ENCODE measurements at regions not wholly inside any gene's neighbourhood (a gene's known extent, or its start where the extent isn't known, plus 50 kb on each side); places are given as distances from the start of the nearest gene placed in this dataset.
"Not testable (repeated sequence)": the region's sequence is repeated elsewhere in the genome, so short reads cannot be mapped to it uniquely, and the experiment has no call there.

DNA sequence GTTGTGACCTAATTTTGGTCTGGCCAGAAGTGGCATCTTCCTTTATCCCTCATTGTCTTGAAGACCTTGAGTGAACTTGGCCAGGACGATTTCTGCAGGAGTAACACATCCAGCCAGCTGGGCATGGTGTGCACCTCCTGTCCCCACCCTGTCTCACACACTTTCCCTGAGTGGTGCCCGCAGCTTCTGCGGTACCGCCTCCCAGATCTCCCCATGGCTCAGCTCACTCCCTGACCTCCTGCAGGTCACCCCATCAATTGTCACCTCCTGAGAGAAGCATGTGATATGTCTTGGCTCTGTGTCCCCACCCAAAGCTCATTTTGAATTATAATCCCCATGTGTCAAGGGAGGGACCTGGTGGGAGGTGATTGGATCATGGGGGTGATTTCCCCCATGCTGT, 50.2 kb upstream of the TP53I11 start:
- no peak for DNase-seq

DNA sequence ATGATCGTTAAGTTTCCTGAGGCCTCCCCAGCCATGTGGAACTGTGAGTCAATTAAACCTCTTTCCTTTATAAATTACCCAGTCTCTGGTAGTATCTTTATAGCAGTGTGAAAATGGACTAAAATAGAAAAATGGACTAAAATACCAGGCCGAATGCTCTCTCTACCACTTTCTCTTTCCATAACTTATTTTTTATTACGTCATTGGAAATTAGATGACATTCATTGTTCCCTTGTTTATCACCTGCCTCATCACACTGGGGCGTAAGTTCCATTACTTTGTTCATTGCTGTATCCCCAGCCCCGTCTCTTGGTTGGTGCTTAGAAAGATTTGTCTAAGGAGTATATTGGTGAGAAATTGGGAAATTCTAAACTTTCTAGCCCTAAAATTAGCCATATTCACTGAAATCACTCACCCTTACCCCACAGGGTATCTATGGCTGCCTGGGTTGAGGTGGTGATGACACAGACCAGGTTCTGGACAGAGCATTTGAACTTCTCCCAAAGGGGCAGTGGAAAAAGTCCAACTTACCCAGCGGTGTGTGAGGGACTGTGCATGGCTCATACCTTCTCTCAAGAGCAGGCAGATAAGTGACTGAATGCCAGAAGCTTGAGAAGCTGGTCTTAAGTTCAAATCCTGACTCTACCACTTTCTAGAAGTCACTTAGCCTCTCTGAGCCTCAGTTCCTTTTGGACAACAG, 50.9 kb upstream of the TP53I11 start:
- no peak for DNase-seq

DNA sequence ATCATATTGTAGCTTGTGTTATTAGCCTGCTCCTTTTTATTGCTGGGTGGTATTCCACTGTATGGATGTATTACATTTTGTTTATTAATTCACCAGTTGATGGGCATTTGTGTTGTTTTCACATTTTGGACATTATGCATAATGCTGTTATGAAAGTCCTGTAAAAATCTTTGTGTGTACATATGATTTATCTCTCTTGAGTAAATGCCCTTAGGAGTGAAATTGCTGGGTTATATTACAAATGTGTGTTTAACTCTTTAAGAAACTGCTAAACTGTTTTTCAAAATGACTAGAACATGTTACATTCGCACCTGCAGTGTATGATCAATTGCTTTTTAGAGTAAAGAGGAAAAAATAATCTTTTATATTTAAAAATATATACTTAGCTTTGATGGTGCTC, 54.4 kb upstream of the TP53I11 start:
- DNase-seq = no peak

DNA sequence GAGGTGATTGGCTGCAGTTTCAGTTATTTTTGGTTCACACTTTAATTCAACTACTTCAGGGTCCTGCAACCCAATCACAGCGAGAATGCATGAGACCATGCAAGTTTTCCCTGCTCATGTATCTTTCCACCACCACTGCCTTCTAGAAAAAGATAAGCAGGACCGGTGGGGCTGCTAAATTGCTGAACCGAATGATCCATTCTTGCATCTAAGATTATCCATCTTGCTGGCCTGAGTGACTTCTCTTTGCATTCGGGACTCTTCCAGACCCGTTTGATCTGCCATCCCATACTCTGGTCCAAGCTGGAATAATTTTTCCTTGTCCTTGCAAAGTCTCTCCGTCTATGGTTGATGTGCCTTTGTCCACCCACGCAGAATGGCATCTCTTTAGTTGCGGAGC, 56.3 kb upstream of the TP53I11 start:
- no peak for DNase-seq

DNA sequence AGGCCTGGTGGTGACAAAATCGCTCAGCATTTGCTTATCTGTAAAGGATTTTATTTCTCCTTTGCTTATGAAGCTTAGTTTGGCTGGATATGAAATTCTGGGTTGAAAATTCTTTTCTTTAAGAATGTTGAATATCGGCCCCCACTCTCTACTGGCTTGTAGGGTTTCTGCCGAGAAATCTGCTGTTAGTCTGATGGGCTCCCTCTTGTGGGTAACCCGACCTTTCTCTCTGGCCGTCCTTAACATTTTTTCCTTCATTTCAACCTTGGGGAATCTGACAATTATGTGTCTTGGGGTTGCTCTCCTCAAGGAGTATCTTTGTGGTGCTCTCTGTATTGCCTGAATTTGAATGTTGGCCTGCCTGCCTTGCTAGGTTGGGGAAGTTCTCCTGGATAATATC, 65.3 kb upstream of the TP53I11 start:
- not testable (repeated sequence) for DNase-seq

DNA sequence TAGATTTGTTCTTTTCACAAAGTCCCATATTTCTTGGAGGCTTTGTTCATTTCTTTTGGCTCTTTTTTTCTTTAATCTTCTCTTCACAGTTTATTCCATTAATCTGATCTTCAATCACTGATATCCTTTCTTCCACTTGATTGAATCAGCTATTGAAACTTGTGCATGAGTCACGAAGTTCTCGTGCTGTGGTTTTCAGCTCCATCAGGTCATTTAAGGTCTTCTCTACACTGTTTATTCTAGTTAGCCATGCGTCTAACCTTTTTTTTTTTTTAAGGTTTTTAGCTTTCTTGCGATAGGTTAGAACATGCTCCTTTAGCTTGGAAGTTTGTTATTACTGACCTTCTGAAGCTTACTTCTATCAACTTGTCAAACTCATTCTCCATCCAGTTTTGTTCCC, 65.8 kb upstream of the TP53I11 start:
- DNase-seq = not testable (repeated sequence)

DNA sequence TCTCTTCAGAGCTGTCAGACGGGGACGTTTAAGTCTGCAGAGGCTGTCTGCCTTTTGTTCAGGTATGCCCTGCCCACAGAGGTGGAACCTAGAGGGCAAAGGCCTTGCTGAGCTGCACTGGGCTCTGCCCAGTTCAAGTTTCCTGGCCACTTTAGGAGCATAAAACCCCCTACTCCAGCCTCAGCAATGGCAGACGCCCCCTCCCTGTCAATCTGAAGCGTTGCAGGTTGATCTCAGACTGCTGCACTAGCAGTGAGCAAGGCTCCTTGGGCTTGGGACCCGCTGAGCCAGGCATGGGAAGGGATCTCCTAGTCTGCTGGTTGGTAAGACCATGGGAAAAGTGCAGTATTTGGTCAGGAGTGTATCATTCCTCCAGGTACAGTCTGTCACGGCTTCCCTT, 66.6 kb upstream of the TP53I11 start:
- DNase-seq = no peak

DNA sequence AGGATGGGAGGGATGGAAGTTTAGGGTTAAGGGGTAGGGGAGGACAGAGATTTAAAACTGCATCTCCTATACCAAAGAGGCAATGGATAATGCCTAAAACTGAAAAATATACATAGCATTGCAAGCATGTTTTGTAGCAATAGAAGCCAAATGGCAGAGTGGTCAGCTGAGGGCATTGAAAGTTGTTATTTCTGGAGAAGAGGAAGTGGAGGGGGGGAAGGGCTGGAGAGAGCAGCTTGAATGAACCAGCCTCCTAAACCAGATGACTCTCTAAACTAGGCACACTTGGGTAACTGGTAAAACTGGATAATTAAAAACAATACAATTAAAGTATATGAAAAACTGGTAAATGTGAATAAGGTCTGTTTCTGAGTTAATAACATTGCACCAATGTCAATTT, 70.3 kb upstream of the TP53I11 start:
- DNase-seq = no peak

DNA sequence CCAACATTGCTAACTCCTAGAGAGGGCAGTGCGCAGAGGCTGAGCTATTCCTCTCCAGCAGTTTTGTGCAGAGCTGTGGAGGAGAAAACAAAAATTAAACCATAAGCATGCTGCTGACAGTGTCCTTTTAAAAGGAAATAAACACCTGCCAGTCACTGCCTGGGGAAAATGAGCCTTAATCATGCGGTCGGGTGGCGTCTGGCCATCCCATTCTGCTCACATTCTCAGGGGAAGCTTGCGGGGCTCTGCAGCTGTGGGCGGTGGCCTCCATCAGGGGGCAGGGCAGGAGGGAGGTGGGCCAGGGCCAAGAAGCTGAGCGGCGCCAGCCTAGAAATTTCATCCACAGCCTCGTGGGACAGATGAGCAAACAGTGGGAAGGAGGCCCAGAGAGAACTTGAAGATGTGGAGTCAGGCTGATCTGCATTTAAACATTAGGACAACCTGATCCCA, 71.0 kb upstream of the TP53I11 start:
- DNase-seq = no peak

DNA sequence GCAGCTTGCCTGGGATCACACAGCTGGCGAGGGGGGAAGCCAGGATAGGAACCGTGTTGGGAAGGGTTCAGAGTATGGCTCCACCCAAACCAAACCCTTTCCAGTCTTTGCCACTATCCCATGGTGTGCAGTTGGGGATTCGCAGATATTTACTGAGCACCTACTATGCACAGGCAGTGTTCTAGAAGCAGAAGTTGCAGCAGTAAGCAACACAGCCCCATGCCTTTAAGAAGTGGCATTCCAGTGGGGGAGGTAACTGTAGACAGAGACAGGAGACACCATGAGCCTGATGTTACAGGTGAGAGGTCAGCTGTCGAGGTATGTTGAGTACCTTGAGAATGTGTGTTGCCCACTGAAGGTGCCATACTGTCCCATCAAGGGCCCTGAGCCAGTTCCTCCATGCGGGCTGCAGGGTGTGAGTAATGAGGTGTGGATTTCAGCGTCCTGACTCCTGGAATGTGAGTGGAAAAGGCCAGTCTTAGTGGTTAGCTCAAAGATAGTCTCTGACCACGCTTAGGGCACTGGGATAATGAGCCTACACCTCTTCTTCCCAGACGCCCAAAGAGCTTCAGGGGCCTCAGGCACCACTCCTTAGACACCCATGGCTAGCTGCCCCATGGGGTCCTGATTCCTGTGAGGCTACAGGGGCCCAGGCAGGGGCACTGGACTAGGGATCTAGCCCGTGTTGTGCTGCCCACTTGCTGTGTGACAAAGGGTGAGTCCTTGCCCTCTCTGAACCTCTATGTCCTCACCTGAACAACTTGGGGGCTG, 71.8 kb upstream of the TP53I11 start:
- DNase-seq = no peak

DNA sequence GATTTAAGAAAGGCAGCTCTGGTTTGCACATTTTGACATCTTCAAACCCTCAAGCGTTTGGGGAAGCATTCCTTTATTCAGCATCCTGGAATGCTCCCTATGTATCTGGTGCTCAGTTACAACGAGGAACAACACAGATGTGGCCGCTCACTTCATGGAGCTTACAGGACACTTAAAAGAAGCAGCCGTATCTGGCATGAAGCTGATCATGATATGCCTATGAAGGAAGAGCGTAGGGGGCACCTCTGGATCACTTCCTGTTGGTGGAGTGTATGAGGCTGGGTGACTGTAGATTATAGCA, 72.3 kb upstream of the TP53I11 start:
- no peak for DNase-seq

DNA sequence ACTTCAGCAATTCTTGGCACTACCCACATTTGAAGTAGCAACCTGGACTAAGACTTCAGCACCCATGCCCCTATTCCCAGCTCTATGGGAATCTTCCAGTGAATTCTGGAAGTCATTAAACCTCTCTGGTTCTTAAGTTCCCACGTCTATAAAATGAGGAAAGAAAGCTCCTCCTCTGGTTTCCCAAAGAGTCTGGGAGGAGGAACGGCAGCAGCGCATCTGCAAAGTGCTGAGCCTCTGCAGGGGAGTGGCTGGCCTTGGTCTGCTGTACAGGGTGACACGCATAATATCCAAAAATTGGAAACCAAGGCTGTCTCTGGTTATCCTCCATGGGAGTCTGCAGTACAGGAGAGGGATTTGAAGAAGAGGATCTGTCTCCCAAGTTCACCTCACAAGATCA, 73.6 kb upstream of the TP53I11 start:
- no peak for DNase-seq

DNA sequence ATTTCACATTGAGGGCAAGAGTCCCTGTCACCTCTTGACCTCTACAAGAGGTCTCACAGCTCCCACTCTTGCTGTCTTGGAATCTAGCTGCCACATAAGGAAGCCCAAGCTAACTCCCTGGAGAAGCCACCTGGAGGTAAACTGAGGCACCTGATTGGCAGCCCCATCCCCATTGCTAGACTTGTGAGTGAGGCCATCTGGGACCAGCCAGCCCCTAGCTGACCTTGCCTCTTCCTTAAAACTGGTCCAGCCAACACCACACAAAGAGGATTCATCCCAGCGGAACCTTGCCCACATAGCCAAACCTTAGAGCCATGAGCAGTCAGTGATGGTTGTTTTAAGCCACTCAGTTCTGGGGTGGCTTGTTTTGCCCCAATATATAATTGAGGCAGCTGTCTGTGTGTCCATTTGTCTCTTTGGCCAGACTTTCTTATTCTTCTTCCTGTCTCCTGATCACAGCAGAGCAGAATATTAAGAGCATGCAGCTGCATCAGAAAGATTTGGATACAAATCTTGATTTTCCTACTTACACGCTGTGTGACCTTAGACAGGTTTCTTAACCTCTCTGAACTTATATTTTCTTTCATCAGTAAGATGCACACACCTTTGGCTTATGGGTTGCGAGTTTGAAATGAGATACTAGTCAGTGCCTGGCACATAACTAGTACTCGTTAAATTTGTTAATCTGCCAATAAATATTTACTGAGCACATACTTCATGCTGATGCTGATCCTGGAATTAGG, 74.3 kb upstream of the TP53I11 start:
- DNase-seq = no peak

DNA sequence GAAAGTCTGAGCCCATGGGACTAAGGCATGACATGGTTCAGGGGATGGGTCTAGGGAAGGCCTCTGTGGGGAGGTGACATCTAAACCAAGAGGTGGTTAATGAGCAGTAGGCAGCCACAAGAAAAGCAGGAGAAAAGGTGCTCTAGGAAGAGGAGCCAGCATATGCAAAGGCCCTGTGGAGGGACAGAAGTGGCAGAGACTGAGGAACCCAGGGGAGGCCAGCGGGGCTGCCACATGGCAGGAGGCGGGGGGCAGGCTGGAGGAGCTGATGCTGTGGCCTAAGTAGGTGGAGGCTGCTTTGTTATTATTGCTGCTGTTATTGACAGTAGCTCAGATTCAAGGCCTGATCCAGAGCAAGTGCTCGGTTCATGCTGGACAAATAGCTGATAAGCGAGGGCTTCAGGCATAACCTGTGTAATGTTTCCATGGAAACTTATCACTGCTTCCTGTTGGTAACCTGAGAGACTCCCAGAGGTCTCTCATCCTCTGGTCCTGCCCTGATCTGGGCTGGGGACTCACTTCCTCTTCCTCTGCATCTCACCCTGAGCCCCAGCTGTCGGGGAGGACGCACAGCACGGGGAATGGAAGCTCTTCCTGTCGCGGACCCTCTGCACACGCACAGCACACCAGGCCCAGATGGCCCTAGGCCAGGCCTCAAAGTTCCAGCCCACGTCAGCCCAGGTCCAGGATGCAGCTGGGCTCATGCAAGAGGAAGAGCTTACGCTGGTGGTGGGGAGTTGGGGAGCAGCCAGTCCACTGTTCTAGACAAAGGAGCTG, 75.2 kb upstream of the TP53I11 start:
- peak in 1 of 2 donors; percentile 94 for DNase-seq

DNA sequence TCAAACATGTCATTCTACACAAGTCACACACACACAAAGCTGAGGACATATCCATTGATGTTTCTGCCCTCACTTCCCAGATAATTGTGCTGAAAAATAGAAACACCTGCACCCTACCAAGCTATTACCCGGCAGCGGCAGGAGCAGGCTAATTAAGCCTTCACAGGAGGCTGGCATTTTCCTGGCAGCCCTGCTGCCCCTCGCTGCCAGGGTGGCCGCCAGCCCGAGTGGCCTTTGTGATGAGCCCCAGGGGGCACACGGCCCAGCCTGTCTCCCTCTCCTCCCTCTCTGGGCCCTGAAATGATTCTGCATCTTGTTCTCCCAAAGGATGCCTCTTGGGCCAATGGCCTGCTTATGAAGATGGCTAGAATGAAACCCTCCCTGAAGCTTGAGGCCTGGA, 76.2 kb upstream of the TP53I11 start:
- DNase-seq = no peak

DNA sequence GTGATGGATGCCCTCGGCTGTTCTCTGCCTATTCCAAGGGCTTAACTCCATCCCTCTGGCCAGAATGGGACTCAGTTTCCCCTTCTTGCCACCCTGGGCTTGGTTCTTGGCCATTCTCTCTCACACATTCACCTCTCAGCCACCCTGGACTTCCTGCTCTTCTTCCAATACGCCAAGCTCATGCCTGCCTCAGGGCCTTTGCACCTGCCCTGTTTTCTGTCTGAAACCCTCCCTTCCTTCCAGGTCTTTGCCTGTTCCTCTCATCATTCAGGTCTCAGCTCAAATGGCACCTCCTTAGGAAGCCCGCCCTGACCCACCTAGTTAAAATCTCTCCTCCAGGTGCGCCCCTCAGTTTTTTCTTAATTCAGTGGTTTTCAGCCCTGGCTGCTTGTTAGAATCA, 76.6 kb upstream of the TP53I11 start:
- DNase-seq = no peak

DNA sequence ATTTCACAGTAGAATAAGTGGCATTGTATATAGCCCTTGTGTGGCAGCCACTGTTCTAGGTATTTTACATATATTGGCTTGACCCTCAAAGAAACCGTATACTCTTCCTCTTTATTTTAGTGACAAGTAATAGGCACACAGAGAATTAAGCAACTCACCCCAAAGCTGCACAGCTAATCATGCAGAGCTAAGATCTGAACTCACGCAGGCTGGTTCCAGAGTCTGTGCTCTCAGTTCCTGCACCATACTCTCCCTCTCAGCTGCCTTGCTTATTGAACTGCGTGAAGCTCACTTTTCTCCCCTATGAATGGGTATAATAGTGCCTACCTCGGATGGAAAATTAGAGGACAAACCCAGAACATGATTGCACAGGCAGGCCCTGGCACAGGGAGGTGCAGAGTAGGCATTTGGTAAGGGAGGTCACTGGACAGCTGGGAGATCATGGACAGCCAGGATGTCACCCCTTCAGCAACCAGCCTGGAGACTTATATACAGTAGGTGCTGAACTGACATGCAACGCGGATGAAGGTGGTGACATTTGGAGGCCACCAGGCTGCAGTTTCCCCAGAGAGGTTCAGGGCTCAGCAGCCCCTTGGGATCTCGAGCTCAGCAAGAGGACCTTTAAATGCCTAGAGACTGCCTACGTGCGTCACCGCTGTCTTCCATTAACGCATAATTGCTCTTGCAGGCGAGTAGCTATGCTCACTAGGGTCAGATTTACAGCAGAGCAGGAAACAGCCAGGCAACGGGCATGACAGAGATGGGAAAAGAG, 78.4 kb upstream of the TP53I11 start:
- DNase-seq = no peak

DNA sequence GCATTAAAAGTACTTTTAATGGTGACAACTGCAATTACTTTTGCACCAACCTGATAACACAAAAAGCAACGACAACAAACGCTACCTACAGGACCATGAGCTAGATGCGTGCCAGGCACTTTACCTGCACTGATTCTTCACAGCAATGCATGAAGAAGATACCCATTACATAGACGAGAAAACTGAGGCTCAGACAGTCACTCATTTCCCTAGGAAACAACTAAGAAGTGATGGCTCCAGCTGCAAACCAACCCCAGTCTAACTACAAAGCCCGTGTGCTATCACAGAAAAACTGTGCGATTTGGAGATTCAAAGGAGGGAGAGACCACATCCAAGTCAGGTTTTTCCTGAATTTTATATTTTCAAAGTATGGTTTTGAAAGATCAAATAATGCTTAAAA, 80.1 kb upstream of the TP53I11 start:
- DNase-seq = no peak

DNA sequence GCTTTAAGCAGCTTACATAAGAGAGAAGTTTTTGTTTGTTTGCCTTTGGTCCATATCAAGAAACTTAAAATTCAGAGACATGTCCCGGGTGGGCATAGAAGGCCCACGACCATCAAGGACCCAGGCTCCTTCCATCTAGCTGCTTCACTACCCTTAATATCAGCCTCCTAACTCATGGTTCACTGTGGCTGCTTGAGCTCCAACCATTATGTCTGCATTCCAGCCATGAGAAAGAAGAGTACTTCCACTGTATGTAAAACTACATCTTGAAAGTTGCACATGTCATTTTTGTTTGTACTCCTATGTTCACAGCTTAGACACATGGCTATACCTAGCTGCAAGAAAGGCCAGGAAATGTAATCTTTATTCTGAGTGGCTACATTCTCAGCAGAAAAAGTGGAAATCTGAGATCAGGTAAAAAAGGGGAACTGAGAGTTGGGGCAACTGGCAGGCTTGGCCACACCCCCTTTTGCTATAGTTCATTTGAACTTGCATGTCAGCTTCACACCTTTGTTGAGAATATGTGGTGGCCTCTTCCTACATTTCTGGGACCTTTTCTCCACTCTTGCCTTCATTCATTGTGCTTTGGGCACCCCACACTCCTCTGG, 81.3 kb upstream of the TP53I11 start:
- no peak for DNase-seq

DNA sequence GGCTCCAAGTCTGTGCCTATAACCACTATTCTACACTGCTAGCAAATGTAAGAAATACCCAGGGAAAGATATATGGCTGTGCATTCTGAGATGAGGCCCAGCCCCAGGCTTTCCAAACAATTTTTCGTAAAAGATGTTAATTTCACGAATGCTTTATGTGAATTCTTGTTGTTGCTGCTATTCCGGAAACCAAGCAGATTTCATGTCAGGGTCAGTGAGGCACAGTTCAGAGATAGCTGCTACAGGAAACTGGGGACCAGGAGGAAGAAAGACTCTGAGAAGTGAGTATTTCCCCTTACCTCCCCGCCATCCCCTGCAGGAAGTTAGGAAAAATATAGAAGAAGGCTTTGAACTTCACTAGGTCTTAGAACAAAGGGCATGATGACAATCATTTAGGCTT, 84.7 kb upstream of the TP53I11 start:
- no peak for DNase-seq

DNA sequence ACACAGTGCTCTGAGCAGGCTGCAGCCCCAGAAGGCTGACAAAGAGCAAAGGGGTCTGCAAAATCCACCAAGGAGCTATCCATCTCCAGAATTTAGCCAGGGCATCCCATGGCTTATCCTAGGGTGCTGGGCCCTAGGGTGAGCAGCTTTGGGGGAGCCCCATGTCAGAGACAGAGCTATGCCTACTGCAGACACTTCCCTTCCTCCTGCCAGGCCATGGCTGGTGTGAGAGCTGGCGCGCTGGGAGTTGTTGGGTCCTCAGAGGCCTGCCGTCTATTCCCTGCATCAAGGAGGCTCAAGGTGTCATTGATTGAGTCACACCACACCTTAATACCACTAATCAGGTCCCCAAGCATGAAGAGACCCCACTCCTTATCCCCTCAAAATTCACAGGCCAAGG, 85.3 kb upstream of the TP53I11 start:
- DNase-seq = no peak

DNA sequence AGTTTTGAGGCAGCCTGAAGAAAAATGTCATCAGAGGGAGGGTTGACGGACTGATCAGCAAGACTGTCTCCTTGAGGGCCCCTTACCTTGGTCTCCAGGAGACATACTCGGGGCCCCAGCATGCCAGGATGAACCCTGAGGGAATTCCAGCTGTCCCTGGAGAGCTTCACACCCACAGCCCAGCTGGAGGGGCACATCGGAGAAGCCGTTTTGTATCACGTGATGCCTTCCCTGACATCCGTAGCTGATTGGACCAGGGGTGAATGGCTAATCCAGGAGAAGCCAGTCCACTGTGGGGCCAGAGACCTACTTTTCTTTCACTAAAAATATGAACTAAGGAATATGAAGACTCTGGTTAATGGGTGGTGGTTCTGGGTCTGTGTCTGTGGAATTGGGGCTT, 86.0 kb upstream of the TP53I11 start:
- no peak for DNase-seq
